HCT116 (cell line): ENCODE measurements at regions not wholly inside any gene's neighbourhood (a gene's known extent, or its start where the extent isn't known, plus 50 kb on each side); places are given as distances from the start of the nearest gene placed in this dataset.
A peak's percentile ranks its signal among the peaks of the same experiment; 100 is the strongest.

Experiments used
- ATAC-seq: fragments of 200-7000 bp; cut with Tn5 transposase; 2 replicates; pipeline ENCODE4 v1.9.1; 2020; ENCODE audit warnings: mild to moderate bottlenecking, moderate library complexity
- BruUV-seq: library from RNA; stranded (reverse); fragments of 400-500 nt; replicated peaks from 2 replicates; lab custom pipeline; 2021; lab: Mats Ljungman, UMichigan
- CTCF ChIA-PET: fragments of 300-600 bp; sonication (Branson Sonifier 250); formaldehyde crosslinking; loops from one replicate; lab custom pipeline; 2021; ENCODE audit warnings: antibody characterized with exemption; lab: Charles Lee
- POLR2A ChIA-PET: fragments of 300-600, 350-600 bp; sonication (Branson Sonifier 250); formaldehyde crosslinking; loops from one replicate; lab custom pipeline; 2021; ENCODE audit warnings: antibody characterized with exemption; lab: Charles Lee
- RAD21 ChIA-PET, 2 experiments: fragments of 300-600 bp; sonication (Branson Sonifier 250); formaldehyde crosslinking; loops; one replicate each; lab custom pipeline; 2023; ENCODE audit warnings: low total read pairs in 2 of 2; ENCODE audit not compliant: uncharacterized antibody in 2 of 2, unreplicated experiment in 2 of 2, low non-redundant PET in 1 of 2; lab: Charles Lee
- DNase-seq: peaks from one replicate; pipeline ENCODE4 v3.0.0-alpha.2; 2010; ENCODE audit warnings: low read depth, low spot score
- H2AFZ ChIP-seq: fragments of 200-600 bp; shearing (Covaris generic), sonication (generic); 2 replicates; pipeline ENCODE4 v1.6.1; 2017; ENCODE audit warnings: low read depth, mixed run types, mixed read lengths, antibody characterized with exemption, low read length; ENCODE audit not compliant: poor library complexity, severe bottlenecking
- H3K27ac ChIP-seq: 2 replicates; pipeline ENCODE4 v1.5.1; 2012; ENCODE audit warnings: low read depth, low read length
- H3K27me3 ChIP-seq: fragments of 200-600 bp; sonication (generic); 2 replicates; pipeline ENCODE4 v1.6.1; 2016; ENCODE audit warnings: mixed run types, low read length, mixed read lengths; ENCODE audit not compliant: insufficient read depth
- H3K36me3 ChIP-seq, 2 experiments: fragments of 200-500 bp in 1 of 2; fragments of 200-600 bp in 1 of 2; sonication (Bioruptor generic) in 1 of 2; sonication (generic) in 1 of 2; 2 replicates each; pipeline versions ENCODE4 v1.5.1 to v1.6.1; 2014 to 2016; ENCODE audit warnings: low read length in 2 of 2, inconsistent platforms in 1 of 2, mixed read lengths in 1 of 2, mixed run types in 1 of 2; ENCODE audit not compliant: insufficient read depth in 2 of 2, control insufficient read depth in 1 of 2
- H3K4me1 ChIP-seq, 2 experiments: fragments of 200-600 bp in 1 of 2; sonication (generic) in 1 of 2; 2 replicates each; pipeline versions ENCODE4 v1.5.1 to v1.6.1; 2012 to 2017; ENCODE audit warnings: low read length in 2 of 2, inconsistent platforms in 1 of 2, mild to moderate bottlenecking in 1 of 2, mixed read lengths in 1 of 2, mixed run types in 1 of 2, moderate library complexity in 1 of 2; ENCODE audit not compliant: insufficient read depth in 2 of 2, control insufficient read depth in 1 of 2
- H3K4me2 ChIP-seq: fragments of 200-600 bp; sonication (generic); 2 replicates; pipeline ENCODE4 v1.6.1; 2017; ENCODE audit warnings: mixed run types, low read length, mixed read lengths
- H3K4me3 ChIP-seq, 2 experiments: fragments of 200-600 bp in 1 of 2; sonication (generic) in 1 of 2; replicated peaks in 1 of 2; 2 replicates each; pipeline ENCODE4 v1.5.1; 2011 to 2016; ENCODE audit warnings: low read length in 2 of 2, control low read depth in 1 of 2, low read depth in 1 of 2, mild to moderate bottlenecking in 1 of 2, mixed read lengths in 1 of 2, mixed run types in 1 of 2
- H3K79me2 ChIP-seq: fragments of 200-600 bp; sonication (generic); 2 replicates; pipeline ENCODE4 v1.6.1; 2017; ENCODE audit warnings: mild to moderate bottlenecking, mixed run types, low read length, moderate library complexity, mixed read lengths; ENCODE audit not compliant: insufficient read depth
- H3K9ac ChIP-seq: fragments of 200-600 bp; sonication (generic); 2 replicates; pipeline ENCODE4 v1.6.1; 2016; ENCODE audit warnings: low read length, mixed read lengths
- H3K9me2 ChIP-seq: fragments of 200-600 bp; sonication (generic), shearing (Covaris generic); 2 replicates; pipeline ENCODE4 v1.6.1; 2017; ENCODE audit warnings: mixed run types, mild to moderate bottlenecking, moderate library complexity; ENCODE audit not compliant: insufficient read depth
- H3K9me3 ChIP-seq, 2 experiments: fragments of 200-500 bp in 1 of 2; fragments of 200-600 bp in 1 of 2; sonication (Bioruptor generic) in 1 of 2; sonication (generic) in 1 of 2; 2 replicates each; pipeline ENCODE4 v1.6.1; 2014 to 2017; ENCODE audit warnings: low read length in 2 of 2, mixed read lengths in 2 of 2, inconsistent platforms in 1 of 2, low read depth in 1 of 2, mild to moderate bottlenecking in 1 of 2, mixed run types in 1 of 2, moderate library complexity in 1 of 2; ENCODE audit not compliant: control insufficient read depth in 1 of 2, insufficient read depth in 1 of 2
- H4K20me1 ChIP-seq: fragments of 200-600 bp; sonication (generic), shearing (Covaris generic); 2 replicates; pipeline ENCODE4 v1.6.1; 2017; ENCODE audit warnings: mixed run types, mild to moderate bottlenecking, moderate library complexity; ENCODE audit not compliant: insufficient read depth
- ATF3 ChIP-seq: IDR thresholded peaks from 2 replicates; pipeline ENCODE4 v1.6.1; 2012
- CEBPB ChIP-seq: IDR thresholded peaks from 2 replicates; pipeline ENCODE4 v1.6.1; 2012; ENCODE audit warnings: low read depth
- ELF1 ChIP-seq: IDR thresholded peaks from 2 replicates; pipeline ENCODE4 v1.6.1; 2012; ENCODE audit warnings: low read depth, borderline replicate concordance
- EZH2phosphoT487 ChIP-seq: fragments of 200-600 bp; IDR thresholded peaks from 2 replicates; pipeline ENCODE4 v1.6.1; 2018; ENCODE audit warnings: antibody characterized with exemption, borderline replicate concordance
- FOSL1 ChIP-seq: IDR thresholded peaks from 2 replicates; pipeline ENCODE4 v1.6.1; 2012; ENCODE audit warnings: low read depth
- POLR2A ChIP-seq: IDR thresholded peaks from 2 replicates; pipeline ENCODE4 v1.7.0; 2011; ENCODE audit warnings: borderline replicate concordance; ENCODE audit not compliant: insufficient read depth, insufficient read length; ENCODE audit errors: extremely low read depth
- POLR2AphosphoS5 ChIP-seq: IDR thresholded peaks from 2 replicates; pipeline ENCODE4 v1.6.1; 2011; ENCODE audit warnings: mild to moderate bottlenecking, low read depth, low read length, moderate library complexity
- REST ChIP-seq: IDR thresholded peaks from 2 replicates; pipeline ENCODE4 v1.6.1; 2012; ENCODE audit warnings: low read depth
- SIN3A ChIP-seq: IDR thresholded peaks from 2 replicates; pipeline ENCODE4 v1.6.1; 2012; ENCODE audit warnings: low read depth
- SP1 ChIP-seq: IDR thresholded peaks from 2 replicates; pipeline ENCODE4 v1.6.1; 2012; ENCODE audit warnings: low read depth
- SRF ChIP-seq: IDR thresholded peaks from 2 replicates; pipeline ENCODE4 v1.6.1; 2012; ENCODE audit warnings: low read depth
- ZNF274 ChIP-seq: fragments of 200-500 bp; sonication (Bioruptor generic); IDR thresholded peaks from 2 replicates; pipeline ENCODE4 v1.6.1; 2014; ENCODE audit warnings: mild to moderate bottlenecking, low read depth, low read length, inconsistent platforms
- intact Hi-C: fragments of 100-400 bp; cut with micrococcal nuclease; formaldehyde crosslinking; loops from 2 replicates; pipeline ENCODE4 v1.10.0; 2022

GRCh38 chr4:147368948-147369347, 111.9 kb upstream of the EDNRA start:
- Histone ChIP-seq H3K9ac (no peak overlapping the region), H3K27ac (no peak overlapping the region), H4K20me1 (no peaks in the 10 kb centered on the region), H3K4me1 (peaks cover 0 to 25% of the 10 kb centered on the region in 2 experiments; a peak in 2 of 4 replicates), H3K27me3 (no peaks in the 10 kb centered on the region), H3K79me2 (no peaks in the 10 kb centered on the region), H3K4me2 (no peak overlapping the region), H3K9me3 (no peaks in the 10 kb centered on the region), H3K9me2 (no peaks in the 10 kb centered on the region), H3K4me3 (no peak overlapping the region), H2AFZ (no peak overlapping the region), H3K36me3 (no peaks in the 10 kb centered on the region)
- BruUV-seq = no TSS peak
- ChIA-PET CTCF (interaction anchor here (1.1 kb wide), 1 partner anchor 36 kb away, joined by 3 read pairs; no protein-coding TSS in a partner anchor), POLR2A (no interaction called here), RAD21 (no interaction called here)
- DNase-seq = no peak
- ATAC-seq = no peak
- intact Hi-C loops = no loop called here
- no peak for TF ChIP-seq ATF3
- no peak for TF ChIP-seq REST
- no peak for TF ChIP-seq POLR2A
- no peak for TF ChIP-seq SIN3A
- TF ChIP-seq CEBPB = no peak
- TF ChIP-seq ELF1 = no peak

- Histone ChIP-seq H3K9me2 (no peaks in the 10 kb centered on the region), H3K4me2 (peak overlapping the region; percentile 24), H3K27me3 (no peaks in the 10 kb centered on the region), H3K36me3 (no peaks in the 10 kb centered on the region), H2AFZ (peak overlapping the region; percentile 31), H3K27ac (no peak overlapping the region), H3K4me1 (peaks cover 0 to 25% of the 10 kb centered on the region in 2 experiments; a peak in 2 of 4 replicates), H3K4me3 (no peak overlapping the region), H4K20me1 (no peaks in the 10 kb centered on the region), H3K9me3 (no peaks in the 10 kb centered on the region), H3K79me2 (no peaks in the 10 kb centered on the region), H3K9ac (no peak overlapping the region)
- RAD21 ChIA-PET = no interaction called here
- DNase-seq (no peak), ATAC-seq (peak; percentile 38; the same call in 1 of the 2 replicates)
- intact Hi-C loops = no loop called here
- CTCF ChIA-PET = interaction anchor here (1.0 to 1.2 kb wide), 2 partner anchors 9 to 210 kb away, joined by 3 to 6 read pairs; no protein-coding TSS in a partner anchor
- BruUV-seq = no TSS peak
- POLR2A ChIA-PET = interaction anchor here (1.2 to 1.5 kb wide), 3 partner anchors 9 to 85 kb away, joined by 3 to 12 read pairs (median 11); no protein-coding TSS in a partner anchor
- TF ChIP-seq SIN3A = no peak
- no peak for TF ChIP-seq ATF3
- no peak for TF ChIP-seq EZH2phosphoT487
- no peak for TF ChIP-seq ZNF274
- no peak for TF ChIP-seq POLR2A
- 0 out of 2 replicates have a peak, but pooled peaks have one; percentile 22 for TF ChIP-seq SRF
- peak; percentile 42 for TF ChIP-seq SP1
- no peak for TF ChIP-seq POLR2AphosphoS5
- no peak for TF ChIP-seq REST
- TF ChIP-seq FOSL1 = peak; percentile 11; the same call in 1 of the 2 replicates
Observed at GRCh38 chr4:147370473-147370872, 110.4 kb upstream of the EDNRA start.
